Endothelial cell of umbilical vein (primary cell): ENCODE measurements at regions not wholly inside any gene's neighbourhood (a gene's known extent, or its start where the extent isn't known, plus 50 kb on each side); places are given as distances from the start of the nearest gene placed in this dataset.

Source experiments
- BruUV-seq: library from RNA; stranded (reverse); fragments of 400-500 nt; replicated peaks from 2 replicates; lab custom pipeline; 2021; lab: Mats Ljungman, UMichigan
- CTCF ChIA-PET: fragments of 300-600, 350-600 bp; sonication (Branson Sonifier 250); formaldehyde crosslinking; loops from one replicate; lab custom pipeline; 2021; ENCODE audit warnings: antibody characterized with exemption, inconsistent platforms; lab: Charles Lee
- POLR2A ChIA-PET: fragments of 300-600, 350-600 bp; sonication (Branson Sonifier 250); formaldehyde crosslinking; loops from one replicate; lab custom pipeline; 2021; ENCODE audit warnings: antibody characterized with exemption, inconsistent platforms; lab: Charles Lee
- DNase-seq: peaks from one replicate; pipeline ENCODE4 v3.0.0-alpha.2; 2011; ENCODE audit warnings: low read depth, low spot score
- FAIRE-seq: peaks from 2 replicates; lab custom pipeline; 2011; peaks lifted over from hg19 to GRCh38; lab: Jason Lieb, UNC
- H2AFZ ChIP-seq: 2 replicates; pipeline ENCODE4 v1.6.0; 2012; ENCODE audit warnings: low read depth, low read length, control low read depth, inconsistent platforms
- H3K27ac ChIP-seq: 2 replicates; pipeline ENCODE4 v1.5.1; 2011; ENCODE audit warnings: low read depth, mild to moderate bottlenecking, control low read depth, low read length, moderate library complexity; ENCODE audit not compliant: insufficient read depth
- H3K27me3 ChIP-seq, 2 experiments: 2 replicates each; pipeline versions ENCODE4 v1.6.0 to v1.6.1; 2011; ENCODE audit warnings: low read length in 2 of 2, mixed read lengths in 1 of 2; ENCODE audit not compliant: control insufficient read depth in 2 of 2, insufficient read depth in 2 of 2
- H3K36me3 ChIP-seq, 2 experiments: 2 replicates in 1 of 2; 3 replicates in 1 of 2; pipeline ENCODE4 v1.5.1; 2011; ENCODE audit warnings: low read length in 2 of 2, mild to moderate bottlenecking in 1 of 2, moderate library complexity in 1 of 2; ENCODE audit not compliant: control insufficient read depth in 2 of 2, insufficient read depth in 2 of 2; ENCODE audit errors: extremely low read depth in 1 of 2
- H3K4me1 ChIP-seq: 3 replicates; pipeline ENCODE4 v1.5.1; 2011; ENCODE audit warnings: mild to moderate bottlenecking, low read length; ENCODE audit not compliant: control insufficient read depth, insufficient read depth; ENCODE audit errors: extremely low read depth
- H3K4me2 ChIP-seq: 2 replicates; pipeline ENCODE4 v1.6.1; 2011; ENCODE audit warnings: low read length, control low read depth, mixed read lengths; ENCODE audit not compliant: insufficient read depth
- H3K4me3 ChIP-seq, 3 experiments: fragments of 200-600 bp in 1 of 3; sonication (generic), shearing (Covaris generic) in 1 of 3; replicated peaks in 1 of 3; 2 replicates each; pipeline ENCODE4 v1.5.1; 2011 to 2016; ENCODE audit warnings: control low read depth in 3 of 3, low read length in 3 of 3, mild to moderate bottlenecking in 2 of 3, inconsistent platforms in 1 of 3, low read depth in 1 of 3, moderate library complexity in 1 of 3; ENCODE audit not compliant: insufficient read depth in 1 of 3
- H3K79me2 ChIP-seq: 2 replicates; pipeline ENCODE4 v1.6.0; 2012; ENCODE audit warnings: low read length, inconsistent platforms; ENCODE audit not compliant: control insufficient read depth, insufficient read depth
- H3K9ac ChIP-seq: replicated peaks from 2 replicates; pipeline ENCODE3; 2011; ENCODE audit warnings: low read length, control low read depth; ENCODE audit not compliant: insufficient read depth; ENCODE audit errors: extremely low read depth
- H3K9me1 ChIP-seq: replicated peaks from 3 replicates; pipeline ENCODE4 v1.6.0; 2011; ENCODE audit warnings: mild to moderate bottlenecking, low read length; ENCODE audit not compliant: control insufficient read depth, insufficient read depth; ENCODE audit errors: extremely low read depth
- H3K9me3 ChIP-seq: replicated peaks from 2 replicates; pipeline ENCODE4 v1.5.1; 2012; ENCODE audit warnings: low read length, inconsistent platforms; ENCODE audit not compliant: control insufficient read depth, insufficient read depth
- H4K20me1 ChIP-seq: replicated peaks from 2 replicates; pipeline ENCODE3; 2011; ENCODE audit warnings: mild to moderate bottlenecking, low read length; ENCODE audit not compliant: control insufficient read depth, insufficient read depth; ENCODE audit errors: extremely low read depth
- EZH2 ChIP-seq: IDR thresholded peaks from 2 replicates; pipeline ENCODE4 v1.6.1; 2012; ENCODE audit warnings: borderline replicate concordance, low read depth, mild to moderate bottlenecking, moderate library complexity, low read length, inconsistent platforms; ENCODE audit not compliant: severe bottlenecking
- FOS ChIP-seq: IDR thresholded peaks from 2 replicates; pipeline ENCODE4 v1.6.1; 2011; ENCODE audit warnings: mild to moderate bottlenecking, low read length, moderate library complexity, borderline replicate concordance; ENCODE audit not compliant: insufficient read depth
- GATA2 ChIP-seq: IDR thresholded peaks from 2 replicates; pipeline ENCODE4 v1.7.0; 2011; ENCODE audit warnings: low read depth, mild to moderate bottlenecking, moderate library complexity, mixed read lengths, low read length; ENCODE audit not compliant: insufficient read length, insufficient read depth
- dilution Hi-C: fragments of 300-500 bp; cut with MboI; formaldehyde crosslinking; loops from one replicate; pipeline ENCODE4 v1.15.0; 2019; ENCODE audit warnings: low sequenced_read_pairs; ENCODE audit not compliant: extremely low pct_ligation_motif_present
- intact Hi-C: fragments of 100-400 bp; cut with micrococcal nuclease; formaldehyde crosslinking; loops from one replicate; pipeline ENCODE4 v1.10.0; 2022
- TF ChIP-seq, protein P1 (sequence below): IDR thresholded peaks from 2 replicates; pipeline ENCODE4 v1.6.1; 2011; ENCODE audit not compliant: insufficient read depth, insufficient read length
- TF ChIP-seq, protein P2 (sequence below), 2 donors: IDR thresholded peaks; 1 replicate in 1 of 2; 2 replicates in 1 of 2; pipeline ENCODE4 v1.5.1; 2011; ENCODE audit warnings: low read length in 2 of 2, mild to moderate bottlenecking in 2 of 2, moderate library complexity in 2 of 2, control low read depth in 1 of 2, inconsistent platforms in 1 of 2, low read depth in 1 of 2; ENCODE audit not compliant: insufficient read depth in 1 of 2; ENCODE audit errors: extremely low read depth in 1 of 2

DNA sequence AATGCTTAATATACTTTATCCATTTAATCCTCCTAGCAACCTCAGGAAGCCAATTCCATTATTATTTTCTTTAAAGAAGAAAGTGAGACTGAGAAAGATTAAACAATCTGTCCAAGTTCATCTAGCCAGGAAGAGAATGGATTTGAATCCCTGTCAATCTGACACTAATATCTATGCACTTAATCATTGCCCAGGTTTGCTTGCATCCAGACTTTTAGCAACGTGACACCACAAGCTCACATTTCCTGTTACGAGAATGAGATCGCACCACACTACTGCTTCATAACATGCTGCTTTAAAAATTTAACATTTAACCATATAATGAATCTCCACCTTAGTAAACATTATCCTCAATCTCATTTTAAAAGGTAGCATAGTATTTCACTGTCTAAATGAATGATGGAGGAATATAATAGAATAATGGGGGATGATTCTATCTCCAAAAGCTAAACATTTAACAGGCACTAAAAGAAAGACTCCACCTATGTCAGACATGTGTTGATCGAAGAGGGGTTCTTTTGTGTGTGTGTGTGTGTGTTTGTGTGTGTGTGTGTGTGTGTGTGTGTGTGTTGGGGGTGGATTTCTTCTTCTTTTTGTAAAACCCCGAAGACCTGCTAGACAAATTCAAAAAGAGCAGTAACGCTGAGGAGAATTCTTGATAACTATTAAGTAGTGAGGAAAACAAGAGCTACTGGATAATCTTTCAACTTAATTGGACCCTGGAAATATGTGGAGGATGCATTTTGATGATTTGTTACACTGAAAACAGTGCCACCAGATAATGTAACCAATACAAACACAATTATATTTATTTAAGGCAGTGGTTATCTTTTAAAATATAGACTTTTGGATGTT lies 138.7 kb upstream of the NR3C1 start:
- H2AFZ ChIP-seq = no peak overlapping the region
- no peak for FAIRE-seq

More for the DNA sequence above, 138.7 kb upstream of the NR3C1 start:
- no peaks in the 10 kb centered on the region for H3K36me3 ChIP-seq
- intact Hi-C loops (loop anchor here (5.0 kb wide), 1 partner anchor 810 kb away; no protein-coding TSS in a partner anchor), dilution Hi-C loops (no loop called here)
- H3K4me1 ChIP-seq = no peaks in the 10 kb centered on the region
- TF ChIP-seq FOS (no peak), GATA2 (no peak), EZH2 (no peak)
- TF ChIP-seq, protein P1, sequence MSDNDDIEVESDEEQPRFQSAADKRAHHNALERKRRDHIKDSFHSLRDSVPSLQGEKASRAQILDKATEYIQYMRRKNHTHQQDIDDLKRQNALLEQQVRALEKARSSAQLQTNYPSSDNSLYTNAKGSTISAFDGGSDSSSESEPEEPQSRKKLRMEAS = no peak
- TF ChIP-seq, protein P2, sequence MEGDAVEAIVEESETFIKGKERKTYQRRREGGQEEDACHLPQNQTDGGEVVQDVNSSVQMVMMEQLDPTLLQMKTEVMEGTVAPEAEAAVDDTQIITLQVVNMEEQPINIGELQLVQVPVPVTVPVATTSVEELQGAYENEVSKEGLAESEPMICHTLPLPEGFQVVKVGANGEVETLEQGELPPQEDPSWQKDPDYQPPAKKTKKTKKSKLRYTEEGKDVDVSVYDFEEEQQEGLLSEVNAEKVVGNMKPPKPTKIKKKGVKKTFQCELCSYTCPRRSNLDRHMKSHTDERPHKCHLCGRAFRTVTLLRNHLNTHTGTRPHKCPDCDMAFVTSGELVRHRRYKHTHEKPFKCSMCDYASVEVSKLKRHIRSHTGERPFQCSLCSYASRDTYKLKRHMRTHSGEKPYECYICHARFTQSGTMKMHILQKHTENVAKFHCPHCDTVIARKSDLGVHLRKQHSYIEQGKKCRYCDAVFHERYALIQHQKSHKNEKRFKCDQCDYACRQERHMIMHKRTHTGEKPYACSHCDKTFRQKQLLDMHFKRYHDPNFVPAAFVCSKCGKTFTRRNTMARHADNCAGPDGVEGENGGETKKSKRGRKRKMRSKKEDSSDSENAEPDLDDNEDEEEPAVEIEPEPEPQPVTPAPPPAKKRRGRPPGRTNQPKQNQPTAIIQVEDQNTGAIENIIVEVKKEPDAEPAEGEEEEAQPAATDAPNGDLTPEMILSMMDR (IDR thresholded peaks at IDR 0.05; ENCODE audit: extremely low read depth in 1 of 2, insufficient read depth in 1 of 2, low read depth in 1 of 2, low read length in 2 of 2) = no peak
- H3K9me1 ChIP-seq = no peaks in the 10 kb centered on the region
- POLR2A ChIA-PET = no interaction called here
- H3K4me2 ChIP-seq = no peak overlapping the region
- H3K27me3 ChIP-seq = no peaks in the 10 kb centered on the region
- BruUV-seq = no TSS peak
- no peak overlapping the region for H3K9ac ChIP-seq
- H4K20me1 ChIP-seq = no peaks in the 10 kb centered on the region
- H3K9me3 ChIP-seq = no peaks in the 10 kb centered on the region
- H3K79me2 ChIP-seq = no peaks in the 10 kb centered on the region
- no peak overlapping the region for H3K4me3 ChIP-seq
- H3K27ac ChIP-seq = no peak overlapping the region
- CTCF ChIA-PET = interaction anchor here (0.6 to 1.9 kb wide), 4 partner anchors 21 to 288 kb away, joined by 3 to 4 read pairs (median 4); no protein-coding TSS in a partner anchor
- DNase-seq = no peak
